Naive B cell (primary cell): ENCODE measurements at regions not wholly inside any gene's neighbourhood (a gene's known extent, or its start where the extent isn't known, plus 50 kb on each side); places are given as distances from the start of the nearest gene placed in this dataset.

ENCODE experiments used
- ATAC-seq, 2 donors: fragments of 150-1000 bp; cut with Tn5 transposase; 2 replicates each; pipeline ENCODE4 v1.10.0; 2021; ENCODE audit warnings: low read depth in 2 of 2, mild to moderate bottlenecking in 2 of 2, moderate library complexity in 2 of 2
- DNase-seq: peaks from one replicate; pipeline ENCODE4 v3.0.0; 2022
- H3K27ac Mint-ChIP-seq, 6 donors: one replicate each; pipeline ENCODE4 v1.8.0; 2020 to 2022; ENCODE audit warnings: mild to moderate bottlenecking in 6 of 6, mixed read lengths in 6 of 6, moderate library complexity in 5 of 6, inconsistent platforms in 2 of 6
- H3K27me3 Mint-ChIP-seq, 3 donors: one replicate each; pipeline ENCODE4 v1.8.0; 2021 to 2022; ENCODE audit warnings: mixed read lengths in 3 of 3, mild to moderate bottlenecking in 1 of 3
- H3K36me3 Mint-ChIP-seq, 2 donors: one replicate each; pipeline ENCODE4 v1.8.0; 2020 to 2022; ENCODE audit warnings: mixed read lengths in 2 of 2, inconsistent platforms in 1 of 2, mild to moderate bottlenecking in 1 of 2
- H3K4me1 Mint-ChIP-seq, 3 donors: one replicate each; pipeline ENCODE4 v1.8.0; 2020 to 2022; ENCODE audit warnings: mixed read lengths in 3 of 3, inconsistent platforms in 1 of 3, mild to moderate bottlenecking in 1 of 3, moderate library complexity in 1 of 3
- H3K4me3 Mint-ChIP-seq, 8 donors: one replicate each; pipeline ENCODE4 v1.8.0; 2020 to 2022; ENCODE audit warnings: mild to moderate bottlenecking in 8 of 8, mixed read lengths in 8 of 8, moderate library complexity in 8 of 8, inconsistent platforms in 2 of 8
- H3K9me3 Mint-ChIP-seq, 7 donors: one replicate each; pipeline ENCODE4 v1.8.0; 2020 to 2022; ENCODE audit warnings: mixed read lengths in 7 of 7, mild to moderate bottlenecking in 5 of 7, inconsistent platforms in 2 of 7, moderate library complexity in 1 of 7

- no peaks in the 10 kb centered on the region for H3K4me1 Mint-ChIP-seq
- DNase-seq (no peak), ATAC-seq (no peak)
- H3K36me3 Mint-ChIP-seq, result no peaks in the 10 kb centered on the region
- H3K27ac Mint-ChIP-seq, result no peak overlapping the region
- H3K27me3 Mint-ChIP-seq, result no peaks in the 10 kb centered on the region
- no peak overlapping the region for H3K4me3 Mint-ChIP-seq
- peaks cover 0 to 5% (median 4%) of the 10 kb centered on the region in 7 donors for H3K9me3 Mint-ChIP-seq
Measured at GRCh38 chr10:106440767-106441166, 723.7 kb downstream of the SORCS1 start.

- ATAC-seq (no peak), DNase-seq (no peak)
- Mint-ChIP-seq H3K36me3 (no peaks in the 10 kb centered on the region), H3K9me3 (peaks cover 0 to 5% (median 4%) of the 10 kb centered on the region in 7 donors), H3K27ac (no peak overlapping the region), H3K4me3 (no peak overlapping the region), H3K4me1 (no peaks in the 10 kb centered on the region), H3K27me3 (no peaks in the 10 kb centered on the region)
Measured at GRCh38 chr10:106440355-106440754, 724.2 kb downstream of the SORCS1 start.

- Mint-ChIP-seq H3K4me3 (no peak overlapping the region), H3K36me3 (no peaks in the 10 kb centered on the region), H3K27ac (no peak overlapping the region), H3K9me3 (peaks cover 0 to 5% (median 2%) of the 10 kb centered on the region in 7 donors), H3K27me3 (no peaks in the 10 kb centered on the region), H3K4me1 (no peaks in the 10 kb centered on the region)
- DNase-seq (no peak), ATAC-seq (no peak)
Measured at GRCh38 chr10:106439366-106439765, 725.1 kb downstream of the SORCS1 start.

GRCh38 chr10:106438386-106438785 lies 726.1 kb downstream of the SORCS1 start:
- H3K27me3 Mint-ChIP-seq, result no peaks in the 10 kb centered on the region
- peaks cover 0 to 5% (median 2%) of the 10 kb centered on the region in 7 donors for H3K9me3 Mint-ChIP-seq
- no peaks in the 10 kb centered on the region for H3K36me3 Mint-ChIP-seq
- no peak overlapping the region for H3K4me3 Mint-ChIP-seq
- H3K27ac Mint-ChIP-seq, result no peak overlapping the region
- H3K4me1 Mint-ChIP-seq, result no peaks in the 10 kb centered on the region
- DNase-seq (no peak), ATAC-seq (no peak)

- no peaks in the 10 kb centered on the region for H3K4me1 Mint-ChIP-seq
- DNase-seq (no peak), ATAC-seq (no peak)
- H3K9me3 Mint-ChIP-seq, result peaks cover 0 to 7% (median 2%) of the 10 kb centered on the region in 7 donors
- H3K36me3 Mint-ChIP-seq, result no peaks in the 10 kb centered on the region
- H3K4me3 Mint-ChIP-seq, result no peak overlapping the region
- no peaks in the 10 kb centered on the region for H3K27me3 Mint-ChIP-seq
- no peak overlapping the region for H3K27ac Mint-ChIP-seq
Measured at GRCh38 chr10:106436123-106436715, 728.3 kb downstream of the SORCS1 start.

GRCh38 chr10:106435081-106435480 lies 729.4 kb downstream of the SORCS1 start:
- no peaks in the 10 kb centered on the region for H3K4me1 Mint-ChIP-seq
- no peak overlapping the region for H3K4me3 Mint-ChIP-seq
- ATAC-seq, result no peak
- DNase-seq, result no peak
- no peaks in the 10 kb centered on the region for H3K27me3 Mint-ChIP-seq
- H3K27ac Mint-ChIP-seq, result no peak overlapping the region
- peaks cover 0 to 7% (median 0%) of the 10 kb centered on the region in 7 donors for H3K9me3 Mint-ChIP-seq
- no peaks in the 10 kb centered on the region for H3K36me3 Mint-ChIP-seq

GRCh38 chr10:106424981-106425380 lies 739.5 kb downstream of the SORCS1 start:
- ATAC-seq, result no peak
- DNase-seq, result no peak
- no peaks in the 10 kb centered on the region for H3K4me1 Mint-ChIP-seq
- no peak overlapping the region for H3K4me3 Mint-ChIP-seq
- no peaks in the 10 kb centered on the region for H3K36me3 Mint-ChIP-seq
- peaks cover 0 to 8% (median 3%) of the 10 kb centered on the region in 7 donors for H3K9me3 Mint-ChIP-seq
- H3K27ac Mint-ChIP-seq, result no peak overlapping the region
- no peaks in the 10 kb centered on the region for H3K27me3 Mint-ChIP-seq

GRCh38 chr10:106424054-106424453 lies 740.5 kb downstream of the SORCS1 start:
- no peak for ATAC-seq
- Mint-ChIP-seq H3K9me3 (peaks cover 0 to 4% (median 4%) of the 10 kb centered on the region in 7 donors), H3K36me3 (no peaks in the 10 kb centered on the region), H3K4me3 (no peak overlapping the region), H3K27ac (no peak overlapping the region), H3K27me3 (no peaks in the 10 kb centered on the region), H3K4me1 (no peaks in the 10 kb centered on the region)
- no peak for DNase-seq

- Mint-ChIP-seq H3K36me3 (no peaks in the 10 kb centered on the region), H3K4me1 (no peaks in the 10 kb centered on the region), H3K27me3 (no peaks in the 10 kb centered on the region), H3K4me3 (no peak overlapping the region), H3K27ac (no peak overlapping the region), H3K9me3 (peaks cover 0 to 7% (median 0%) of the 10 kb centered on the region in 7 donors)
- DNase-seq (no peak), ATAC-seq (no peak)
Measured at GRCh38 chr10:106410331-106410730, 754.2 kb downstream of the SORCS1 start.

- ATAC-seq, result no peak
- Mint-ChIP-seq H3K4me1 (no peaks in the 10 kb centered on the region), H3K27me3 (no peaks in the 10 kb centered on the region), H3K9me3 (peaks cover 0 to 2% (median 0%) of the 10 kb centered on the region in 7 donors), H3K36me3 (no peaks in the 10 kb centered on the region), H3K4me3 (no peak overlapping the region), H3K27ac (no peak overlapping the region)
- no peak for DNase-seq
Measured at GRCh38 chr10:106405141-106405540, 759.4 kb downstream of the SORCS1 start.

- H3K27me3 Mint-ChIP-seq, result no peaks in the 10 kb centered on the region
- peaks cover 0 to 5% (median 0%) of the 10 kb centered on the region in 7 donors for H3K9me3 Mint-ChIP-seq
- no peak overlapping the region for H3K27ac Mint-ChIP-seq
- DNase-seq (no peak), ATAC-seq (no peak)
- H3K36me3 Mint-ChIP-seq, result no peaks in the 10 kb centered on the region
- H3K4me1 Mint-ChIP-seq, result no peaks in the 10 kb centered on the region
- no peak overlapping the region for H3K4me3 Mint-ChIP-seq
Measured at GRCh38 chr10:106402458-106402857, 762.0 kb downstream of the SORCS1 start.

GRCh38 chr10:106401967-106402366 lies 762.5 kb downstream of the SORCS1 start:
- H3K27ac Mint-ChIP-seq, result no peak overlapping the region
- H3K4me3 Mint-ChIP-seq, result no peak overlapping the region
- peaks cover 0 to 5% (median 0%) of the 10 kb centered on the region in 7 donors for H3K9me3 Mint-ChIP-seq
- H3K27me3 Mint-ChIP-seq, result no peaks in the 10 kb centered on the region
- no peak for ATAC-seq
- H3K4me1 Mint-ChIP-seq, result no peaks in the 10 kb centered on the region
- H3K36me3 Mint-ChIP-seq, result no peaks in the 10 kb centered on the region
- no peak for DNase-seq

GRCh38 chr10:106401161-106401560 lies 763.3 kb downstream of the SORCS1 start:
- no peak for ATAC-seq
- Mint-ChIP-seq H3K4me1 (no peaks in the 10 kb centered on the region), H3K36me3 (no peaks in the 10 kb centered on the region), H3K4me3 (no peak overlapping the region), H3K9me3 (peaks cover 0 to 5% (median 0%) of the 10 kb centered on the region in 7 donors), H3K27ac (no peak overlapping the region), H3K27me3 (no peaks in the 10 kb centered on the region)
- DNase-seq, result no peak

- DNase-seq (no peak), ATAC-seq (no peak)
- Mint-ChIP-seq H3K9me3 (peaks cover 0 to 5% (median 0%) of the 10 kb centered on the region in 7 donors), H3K27me3 (no peaks in the 10 kb centered on the region), H3K27ac (no peak overlapping the region), H3K36me3 (no peaks in the 10 kb centered on the region), H3K4me3 (no peak overlapping the region), H3K4me1 (no peaks in the 10 kb centered on the region)
Measured at GRCh38 chr10:106399112-106399511, 765.4 kb downstream of the SORCS1 start.

- ATAC-seq, result no peak
- Mint-ChIP-seq H3K27me3 (no peaks in the 10 kb centered on the region), H3K4me3 (no peak overlapping the region)
Measured at GRCh38 chr10:106396192-106396591, 768.3 kb downstream of the SORCS1 start.

More at GRCh38 chr10:106396192-106396591, 768.3 kb downstream of the SORCS1 start:
- Mint-ChIP-seq H3K9me3 (peaks cover 0 to 7% (median 0%) of the 10 kb centered on the region in 7 donors), H3K27ac (no peak overlapping the region), H3K4me1 (no peaks in the 10 kb centered on the region), H3K36me3 (no peaks in the 10 kb centered on the region)
- no peak for DNase-seq
